Endodermal cell (in vitro differentiated cells): ENCODE measurements at regions not wholly inside any gene's neighbourhood (a gene's known extent, or its start where the extent isn't known, plus 50 kb on each side); places are given as distances from the start of the nearest gene placed in this dataset.

Experiments used
- DNase-seq: peaks from one replicate; pipeline ENCODE4 v3.0.0-alpha.2; 2017
- H3K27ac ChIP-seq: 2 replicates; pipeline ENCODE4 v1.5.1; 2013; ENCODE audit warnings: mild to moderate bottlenecking, low read depth, low read length, moderate library complexity
- H3K27me3 ChIP-seq: 2 replicates; pipeline ENCODE4 v1.6.1; 2013; ENCODE audit warnings: mild to moderate bottlenecking, low read length, moderate library complexity; ENCODE audit not compliant: insufficient read depth, control insufficient read depth, poor library complexity, severe bottlenecking
- H3K36me3 ChIP-seq: 2 replicates; pipeline ENCODE4 v1.7.0; 2013; ENCODE audit warnings: mild to moderate bottlenecking, low read length, moderate library complexity; ENCODE audit not compliant: control insufficient read depth, insufficient read depth
- H3K4me1 ChIP-seq: one replicate; pipeline ENCODE4 v1.7.0; 2013; ENCODE audit warnings: low read length; ENCODE audit not compliant: control insufficient read depth, insufficient read depth
- H3K4me3 ChIP-seq: 2 replicates; pipeline ENCODE4 v1.5.1; 2013; ENCODE audit warnings: mild to moderate bottlenecking, low read length, moderate library complexity
- H3K9ac ChIP-seq: 2 replicates; pipeline ENCODE4 v1.6.1; 2013; ENCODE audit warnings: mild to moderate bottlenecking, low read length, moderate library complexity; ENCODE audit not compliant: poor library complexity, severe bottlenecking; ENCODE audit errors: extremely low read depth
- H3K9me3 ChIP-seq: 2 replicates; pipeline ENCODE4 v1.6.1; 2013; ENCODE audit warnings: mild to moderate bottlenecking, low read length, moderate library complexity; ENCODE audit not compliant: control insufficient read depth
- H3K27ac Mint-ChIP-seq: 2 replicates; pipeline ENCODE4 v1.8.0; 2020; ENCODE audit warnings: mixed read lengths
- H3K27me3 Mint-ChIP-seq: 2 replicates; pipeline ENCODE4 v1.8.0; 2021; ENCODE audit warnings: mild to moderate bottlenecking, mixed read lengths; ENCODE audit not compliant: insufficient read depth
- H3K36me3 Mint-ChIP-seq: 2 replicates; pipeline ENCODE4 v1.8.0; 2020; ENCODE audit warnings: low read depth, mixed read lengths
- H3K4me1 Mint-ChIP-seq: 2 replicates; pipeline ENCODE4 v1.8.0; 2020; ENCODE audit warnings: mixed read lengths
- H3K4me3 Mint-ChIP-seq: 2 replicates; pipeline ENCODE4 v1.8.0; 2020; ENCODE audit warnings: mild to moderate bottlenecking, moderate library complexity, mixed read lengths
- H3K9me3 Mint-ChIP-seq: 2 replicates; pipeline ENCODE4 v1.8.0; 2020; ENCODE audit warnings: mild to moderate bottlenecking, mixed read lengths
- WGBS, 2 experiments: methylation state at CpG; one replicate each; pipeline versions ENCODE4 v1.1.5 to v1.1.7; 2013; ENCODE audit warnings: missing lambda C conversion rate in 2 of 2, mixed read lengths in 1 of 2; ENCODE audit not compliant: insufficient coverage in 1 of 2, insufficient read length in 1 of 2; 5-methylcytosine and 5-hydroxymethylcytosine counted together
- TF ChIP-seq, protein P1 (sequence below): fragments of 200-600 bp; sonication (generic); conservative IDR thresholded peaks from 2 replicates; pipeline ENCODE4 v1.5.0; 2021; ENCODE audit warnings: antibody characterized with exemption, mild to moderate bottlenecking

DNA sequence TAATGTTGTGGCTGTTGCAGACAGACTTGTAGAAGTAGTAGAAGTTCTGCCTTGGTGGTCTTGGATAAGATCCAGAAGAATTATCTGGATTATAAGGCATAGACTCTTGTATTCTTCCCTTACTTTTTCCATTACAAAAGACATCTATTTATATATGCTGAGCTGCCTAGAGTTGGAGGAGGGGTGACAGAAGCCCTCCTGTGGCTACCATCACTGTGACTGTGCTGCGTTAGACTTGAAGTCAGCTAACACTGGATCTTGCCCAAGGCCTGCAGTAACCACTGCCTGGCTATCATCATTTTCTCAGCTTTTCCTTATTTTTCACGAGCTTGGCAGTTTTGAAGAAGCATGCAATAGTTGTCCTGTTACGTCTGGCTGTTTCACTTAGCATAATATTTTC is 684.8 kb upstream of the BCHE start:
- no peak overlapping the region for H3K9ac ChIP-seq
- H3K27ac ChIP-seq = no peak overlapping the region
- peaks cover 4% of the 10 kb centered on the region for H3K9me3 ChIP-seq
- no peaks in the 10 kb centered on the region for H3K36me3 ChIP-seq
- Mint-ChIP-seq H3K27me3 (no peaks in the 10 kb centered on the region), H3K4me1 (peaks cover 2% of the 10 kb centered on the region), H3K27ac (no peak overlapping the region), H3K9me3 (peaks cover 7% of the 10 kb centered on the region), H3K4me3 (no peak overlapping the region), H3K36me3 (no peaks in the 10 kb centered on the region)
- no peak overlapping the region for H3K4me3 ChIP-seq
- no peaks in the 10 kb centered on the region for H3K27me3 ChIP-seq
- WGBS, 2 experiments = 90 to 93% methylated on average over 2 to 3 of the region's 3 CpGs
- TF ChIP-seq, protein P1, sequence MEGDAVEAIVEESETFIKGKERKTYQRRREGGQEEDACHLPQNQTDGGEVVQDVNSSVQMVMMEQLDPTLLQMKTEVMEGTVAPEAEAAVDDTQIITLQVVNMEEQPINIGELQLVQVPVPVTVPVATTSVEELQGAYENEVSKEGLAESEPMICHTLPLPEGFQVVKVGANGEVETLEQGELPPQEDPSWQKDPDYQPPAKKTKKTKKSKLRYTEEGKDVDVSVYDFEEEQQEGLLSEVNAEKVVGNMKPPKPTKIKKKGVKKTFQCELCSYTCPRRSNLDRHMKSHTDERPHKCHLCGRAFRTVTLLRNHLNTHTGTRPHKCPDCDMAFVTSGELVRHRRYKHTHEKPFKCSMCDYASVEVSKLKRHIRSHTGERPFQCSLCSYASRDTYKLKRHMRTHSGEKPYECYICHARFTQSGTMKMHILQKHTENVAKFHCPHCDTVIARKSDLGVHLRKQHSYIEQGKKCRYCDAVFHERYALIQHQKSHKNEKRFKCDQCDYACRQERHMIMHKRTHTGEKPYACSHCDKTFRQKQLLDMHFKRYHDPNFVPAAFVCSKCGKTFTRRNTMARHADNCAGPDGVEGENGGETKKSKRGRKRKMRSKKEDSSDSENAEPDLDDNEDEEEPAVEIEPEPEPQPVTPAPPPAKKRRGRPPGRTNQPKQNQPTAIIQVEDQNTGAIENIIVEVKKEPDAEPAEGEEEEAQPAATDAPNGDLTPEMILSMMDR = no peak
- peaks cover 3% of the 10 kb centered on the region for H3K4me1 ChIP-seq
- no peak for DNase-seq

DNA sequence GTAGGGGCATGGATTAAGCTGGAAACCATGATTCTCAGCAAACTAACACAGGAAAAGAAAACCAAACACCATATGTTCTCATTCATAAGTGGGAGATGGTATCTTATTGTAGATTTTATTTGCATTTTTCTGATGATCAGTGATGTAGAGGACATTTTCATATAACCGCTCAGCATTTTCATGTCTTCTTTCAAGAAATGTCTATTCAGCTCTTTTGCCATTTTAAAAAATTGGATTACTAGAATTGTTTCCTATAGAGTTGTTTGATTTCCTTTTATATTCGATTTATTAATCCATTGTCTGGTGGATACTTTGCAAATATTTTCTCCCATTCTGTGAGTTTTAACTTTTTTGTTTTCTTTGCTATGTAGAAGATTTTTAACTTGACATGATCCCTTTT is 682.2 kb upstream of the BCHE start:
- no peak overlapping the region for H3K9ac ChIP-seq
- DNase-seq = no peak
- H3K27ac ChIP-seq = no peak overlapping the region
- H3K4me1 ChIP-seq = peaks cover 3% of the 10 kb centered on the region
- Mint-ChIP-seq H3K36me3 (no peaks in the 10 kb centered on the region), H3K4me1 (peaks cover 2% of the 10 kb centered on the region), H3K27ac (no peak overlapping the region), H3K9me3 (peaks cover 8% of the 10 kb centered on the region), H3K4me3 (no peak overlapping the region), H3K27me3 (no peaks in the 10 kb centered on the region)
- H3K36me3 ChIP-seq = no peaks in the 10 kb centered on the region
- H3K4me3 ChIP-seq = no peak overlapping the region
- H3K9me3 ChIP-seq = peaks cover 4% of the 10 kb centered on the region
- 75% methylated on average over 1 of the region's 2 CpGs; no CpG with 5 or more reads in 1 of the 2 experiments for WGBS, 2 experiments
- no peaks in the 10 kb centered on the region for H3K27me3 ChIP-seq
- TF ChIP-seq, protein P1 = no peak

DNA sequence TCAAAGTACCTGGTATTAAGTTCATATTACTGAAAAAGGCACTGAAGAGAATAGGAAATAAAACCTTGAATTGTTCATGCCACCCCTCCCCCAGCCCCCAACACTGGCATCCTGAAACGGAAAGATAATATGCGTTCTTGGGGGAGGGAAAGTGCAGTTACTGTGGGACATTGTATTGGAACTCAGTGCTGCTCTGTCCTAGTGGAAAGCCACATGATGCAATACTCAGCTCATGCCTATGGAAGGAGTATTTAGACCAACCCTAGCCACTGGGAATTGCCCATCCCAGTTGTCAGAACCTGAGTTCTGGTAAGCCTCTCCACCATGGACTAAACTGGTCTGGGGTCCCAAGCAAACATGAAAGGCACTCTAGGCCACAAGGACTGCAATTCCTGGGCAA is 680.8 kb upstream of the BCHE start:
- Histone ChIP-seq H3K27me3 (no peaks in the 10 kb centered on the region), H3K4me1 (peaks cover 3% of the 10 kb centered on the region), H3K9ac (no peak overlapping the region), H3K27ac (no peak overlapping the region), H3K4me3 (no peak overlapping the region), H3K9me3 (peaks cover 4% of the 10 kb centered on the region), H3K36me3 (no peaks in the 10 kb centered on the region)
- Mint-ChIP-seq H3K27ac (no peak overlapping the region), H3K9me3 (peaks cover 21% of the 10 kb centered on the region), H3K4me3 (no peak overlapping the region), H3K4me1 (peaks cover 2% of the 10 kb centered on the region), H3K27me3 (peaks cover 1% of the 10 kb centered on the region), H3K36me3 (peaks cover 3% of the 10 kb centered on the region)
- 83% methylated on average over 2 of the region's 2 CpGs; no CpG with 5 or more reads in 1 of the 2 experiments for WGBS, 2 experiments
- DNase-seq = no peak
- TF ChIP-seq, protein P1 = no peak
